Tibial artery (tissue), 4 donors: ENCODE measurements at regions not wholly inside any gene's neighbourhood (a gene's known extent, or its start where the extent isn't known, plus 50 kb on each side); places are given as distances from the start of the nearest gene placed in this dataset.

Experiments used
- DNase-seq, 2 donors: peaks; one replicate each; pipeline ENCODE4 v3.0.0-alpha.2; 2019
- H3K27ac ChIP-seq, 2 donors: fragments of 200-600 bp; sonication (generic) in 1 of 2; 1 replicate in 1 of 2; 2 replicates in 1 of 2; pipeline ENCODE4 v1.5.1; 2018 to 2019; ENCODE audit warnings: mild to moderate bottlenecking in 1 of 2
- H3K27me3 ChIP-seq, 2 donors: fragments of 200-600 bp; sonication (generic) in 1 of 2; one replicate each; pipeline versions ENCODE4 v1.5.1 to v1.6.0; 2016 to 2019
- H3K36me3 ChIP-seq, 3 donors: fragments of 200-600 bp; sonication (generic) in 2 of 3; one replicate each; pipeline ENCODE4 v1.5.1; 2016 to 2019; ENCODE audit warnings: mild to moderate bottlenecking in 2 of 3
- H3K4me1 ChIP-seq, 4 donors: fragments of 200-600 bp; sonication (generic) in 2 of 4; 1 replicate in 3 of 4; 2 replicates in 1 of 4; pipeline ENCODE4 v1.5.1; 2016 to 2019
- H3K4me3 ChIP-seq, 2 donors: fragments of 200-600 bp; sonication (generic) in 1 of 2; 1 replicate in 1 of 2; 2 replicates in 1 of 2; pipeline ENCODE4 v1.5.1; 2018 to 2019; ENCODE audit warnings: mild to moderate bottlenecking in 2 of 2
- H3K9me3 ChIP-seq, 3 donors: fragments of 200-600 bp; sonication (generic) in 1 of 3; one replicate each; pipeline ENCODE4 v1.5.1; 2016 to 2019
- CTCF ChIP-seq, 2 experiments: fragments of 200-600 bp in 1 of 2; fragments of 450-650 bp in 1 of 2; IDR thresholded peaks; one replicate each; pipeline ENCODE4 v1.5.1; 2017 to 2019; ENCODE audit warnings: antibody characterized with exemption in 2 of 2, mild to moderate bottlenecking in 1 of 2, moderate library complexity in 1 of 2
- intact Hi-C: fragments of 100-400 bp; cut with DNase I; formaldehyde crosslinking; loops from one replicate; pipeline ENCODE4 v1.15.0; 2023; ENCODE audit warnings: low total_unique reads

- intact Hi-C loops: no loop called here
- no peaks in the 10 kb centered on the region for H3K9me3 ChIP-seq
These were observed 321.1 kb downstream of the HS3ST3B1 start for GRCh38 chr17:14621826-14622614.

GRCh38 chr17:14619821-14620220 is 318.9 kb downstream of the HS3ST3B1 start:
- Histone ChIP-seq H3K4me1 (no peaks in the 10 kb centered on the region), H3K27me3 (no peaks in the 10 kb centered on the region), H3K27ac (no peak overlapping the region), H3K36me3 (no peaks in the 10 kb centered on the region), H3K4me3 (no peak overlapping the region), H3K9me3 (no peaks in the 10 kb centered on the region)
- intact Hi-C loops: no loop called here
- no peak for DNase-seq
- TF ChIP-seq CTCF (IDR thresholded peaks at IDR 0.05): no peak

More at GRCh38 chr17:14621826-14622614, 321.1 kb downstream of the HS3ST3B1 start:
- Histone ChIP-seq H3K27ac (no peak overlapping the region), H3K4me3 (no peak overlapping the region), H3K4me1 (no peaks in the 10 kb centered on the region), H3K36me3 (no peaks in the 10 kb centered on the region), H3K27me3 (no peaks in the 10 kb centered on the region)
- no peak for DNase-seq
- no peak for TF ChIP-seq CTCF (IDR thresholded peaks at IDR 0.05)

- H3K27me3 ChIP-seq: no peaks in the 10 kb centered on the region
- DNase-seq: no peak
- no peaks in the 10 kb centered on the region for H3K36me3 ChIP-seq
- no peak overlapping the region for H3K4me3 ChIP-seq
- H3K4me1 ChIP-seq: no peaks in the 10 kb centered on the region
- H3K9me3 ChIP-seq: no peaks in the 10 kb centered on the region
- TF ChIP-seq CTCF (IDR thresholded peaks at IDR 0.05): no peak
- H3K27ac ChIP-seq: no peak overlapping the region
- intact Hi-C loops: no loop called here
These were observed 315.6 kb downstream of the HS3ST3B1 start for GRCh38 chr17:14616528-14616927.

DNA sequence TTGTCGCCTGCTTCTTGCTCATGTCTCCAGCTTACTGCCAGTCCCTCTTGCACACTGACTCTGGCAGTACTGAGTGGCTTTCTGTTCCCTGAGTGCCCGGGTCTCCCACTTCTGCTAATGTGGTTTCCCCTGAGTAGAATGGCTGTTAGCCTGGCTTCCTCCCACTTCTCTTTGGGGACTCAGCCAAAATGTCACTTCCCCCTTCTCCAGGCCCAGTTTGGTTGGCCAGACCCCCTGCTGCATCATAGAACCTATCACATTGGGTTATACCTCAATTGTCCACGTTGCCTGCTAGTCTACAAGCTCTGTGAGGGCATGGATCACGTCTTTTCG is 304.4 kb downstream of the HS3ST3B1 start:
- H3K27ac ChIP-seq: no peak overlapping the region
- no peaks in the 10 kb centered on the region for H3K36me3 ChIP-seq
- no peaks in the 10 kb centered on the region for H3K27me3 ChIP-seq
- no peaks in the 10 kb centered on the region for H3K9me3 ChIP-seq
- H3K4me1 ChIP-seq: no peaks in the 10 kb centered on the region
- H3K4me3 ChIP-seq: no peak overlapping the region
- TF ChIP-seq CTCF (IDR thresholded peaks at IDR 0.05): no peak
- intact Hi-C loops: no loop called here
- DNase-seq: peak; percentile 48 to 65

DNA sequence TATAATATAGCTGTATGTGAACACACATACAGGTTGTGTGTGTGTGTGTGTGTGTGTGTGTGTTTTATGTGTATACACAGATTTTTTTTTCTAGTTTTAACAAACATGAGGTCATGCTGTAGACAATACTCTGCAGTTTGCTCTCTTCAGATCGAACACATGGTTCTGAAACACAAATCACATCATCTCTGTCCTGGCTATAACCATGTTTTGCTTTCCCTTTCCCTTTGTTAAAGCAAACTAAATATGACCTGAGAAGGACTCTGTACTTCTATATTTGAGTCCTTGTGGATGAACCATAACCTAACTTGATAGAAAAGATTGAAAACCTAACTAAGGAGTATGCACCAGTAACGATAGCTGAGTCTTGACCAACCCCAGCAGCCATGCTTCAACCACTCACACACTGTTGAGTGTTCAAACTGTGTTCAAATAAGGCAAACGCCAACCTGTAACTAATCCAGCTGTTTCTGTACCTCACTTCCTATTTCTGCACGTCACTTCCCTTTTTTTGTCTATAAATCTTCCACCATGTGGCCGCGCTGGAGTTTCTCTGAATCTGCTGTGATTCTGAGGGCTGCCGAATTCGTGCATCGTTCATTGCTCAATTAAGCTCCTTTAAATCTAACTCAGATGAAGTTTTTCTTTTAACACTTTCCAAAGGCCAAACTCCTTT is 303.8 kb downstream of the HS3ST3B1 start:
- intact Hi-C loops: no loop called here
- Histone ChIP-seq H3K4me1 (no peaks in the 10 kb centered on the region), H3K9me3 (no peaks in the 10 kb centered on the region), H3K4me3 (no peak overlapping the region), H3K27ac (no peak overlapping the region), H3K36me3 (no peaks in the 10 kb centered on the region), H3K27me3 (no peaks in the 10 kb centered on the region)
- no peak for DNase-seq
- TF ChIP-seq CTCF (IDR thresholded peaks at IDR 0.05): no peak
